Suppressor macrophage (primary cell): ENCODE measurements at regions not wholly inside any gene's neighbourhood (a gene's known extent, or its start where the extent isn't known, plus 50 kb on each side); places are given as distances from the start of the nearest gene placed in this dataset.

ENCODE experiments used
- DNase-seq, 4 experiments: peaks; one replicate each; pipeline ENCODE4 v3.0.0-alpha.2; 2020 to 2022

GRCh38 chr1:192011525-192011924 lies 146.7 kb upstream of the RGS18 start:
- DNase-seq: no peak

GRCh38 chr1:192022827-192023226 lies 135.4 kb upstream of the RGS18 start:
- no peak for DNase-seq

- no peak for DNase-seq
These were observed 133.4 kb upstream of the RGS18 start for GRCh38 chr1:192024881-192025280.

- DNase-seq: peak in 2 of 4 experiments; percentile 65 to 69
These were observed 119.7 kb upstream of the RGS18 start for GRCh38 chr1:192038567-192038966.

- DNase-seq: peak in 2 of 4 experiments; percentile 7 to 22
These were observed 113.1 kb upstream of the RGS18 start for GRCh38 chr1:192045131-192045530.

GRCh38 chr1:192053531-192053971 lies 104.7 kb upstream of the RGS18 start:
- no peak for DNase-seq

GRCh38 chr1:192057766-192058165 lies 100.5 kb upstream of the RGS18 start:
- DNase-seq: no peak

GRCh38 chr1:192059407-192059806 lies 98.9 kb upstream of the RGS18 start:
- DNase-seq: no peak

GRCh38 chr1:192061556-192061955 lies 96.7 kb upstream of the RGS18 start:
- DNase-seq: no peak

GRCh38 chr1:192065087-192065486 lies 93.2 kb upstream of the RGS18 start:
- DNase-seq: no peak

- DNase-seq: no peak
These were observed 92.1 kb upstream of the RGS18 start for GRCh38 chr1:192066202-192066601.

- no peak for DNase-seq
These were observed 90.9 kb upstream of the RGS18 start for GRCh38 chr1:192067360-192067759.

- no peak for DNase-seq
These were observed 88.0 kb upstream of the RGS18 start for GRCh38 chr1:192070213-192070612.

- no peak for DNase-seq
These were observed 77.6 kb upstream of the RGS18 start for GRCh38 chr1:192080684-192081083.

- DNase-seq: no peak
These were observed 76.9 kb upstream of the RGS18 start for GRCh38 chr1:192081359-192081758.

- DNase-seq: no peak
These were observed 71.6 kb upstream of the RGS18 start for GRCh38 chr1:192086644-192087043.

- no peak for DNase-seq
These were observed 70.9 kb upstream of the RGS18 start for GRCh38 chr1:192087334-192087733.

GRCh38 chr1:192088496-192088895 lies 69.8 kb upstream of the RGS18 start:
- DNase-seq: no peak

GRCh38 chr1:192098001-192098400 lies 60.3 kb upstream of the RGS18 start:
- no peak for DNase-seq

GRCh38 chr1:192099328-192099727 lies 58.9 kb upstream of the RGS18 start:
- DNase-seq: no peak

GRCh38 chr1:192100686-192101468 lies 57.4 kb upstream of the RGS18 start:
- DNase-seq: no peak

GRCh38 chr1:192104128-192104527 lies 54.1 kb upstream of the RGS18 start:
- no peak for DNase-seq

GRCh38 chr1:192104852-192105251 lies 53.4 kb upstream of the RGS18 start:
- no peak for DNase-seq

GRCh38 chr1:192108161-192108560 lies 50.1 kb upstream of the RGS18 start:
- no peak for DNase-seq
